ENCODE measurements at regions not wholly inside any gene's neighbourhood (a gene's known extent, or its start where the extent isn't known, plus 50 kb on each side); places are given as distances from the start of the nearest gene placed in this dataset.
"Not testable (repeated sequence)": the region's sequence is repeated elsewhere in the genome, so short reads cannot be mapped to it uniquely, and the experiment has no call there.

DNA sequence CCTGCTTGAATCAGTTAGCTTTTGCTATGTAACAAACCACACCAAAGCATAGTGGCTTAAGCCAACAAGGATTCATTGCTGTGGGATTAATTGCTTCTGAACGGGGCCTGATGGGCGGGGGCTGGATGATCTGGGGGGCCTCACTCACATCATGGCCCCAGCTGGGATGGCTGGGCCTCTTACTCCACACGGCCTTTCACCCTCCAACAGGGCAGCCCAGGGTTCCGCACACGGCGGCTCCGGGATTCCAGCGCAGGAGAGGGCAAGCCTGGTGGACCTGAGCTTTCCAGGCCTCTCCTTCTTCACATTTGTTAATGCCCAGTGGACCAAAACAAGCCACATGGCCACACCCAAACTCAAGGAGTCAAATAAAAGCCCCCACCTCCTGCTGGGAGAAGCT is 86.3 kb upstream of the PHLPP1 start:
- TF ChIP-seq GATA1 (IDR thresholded peaks at IDR 0.05; ENCODE audit: low read depth, low read length) (no peak), POLR2A (IDR thresholded peaks at IDR 0.05; ENCODE audit: low read length) (no peak)
- DNase-seq: no peak

DNA sequence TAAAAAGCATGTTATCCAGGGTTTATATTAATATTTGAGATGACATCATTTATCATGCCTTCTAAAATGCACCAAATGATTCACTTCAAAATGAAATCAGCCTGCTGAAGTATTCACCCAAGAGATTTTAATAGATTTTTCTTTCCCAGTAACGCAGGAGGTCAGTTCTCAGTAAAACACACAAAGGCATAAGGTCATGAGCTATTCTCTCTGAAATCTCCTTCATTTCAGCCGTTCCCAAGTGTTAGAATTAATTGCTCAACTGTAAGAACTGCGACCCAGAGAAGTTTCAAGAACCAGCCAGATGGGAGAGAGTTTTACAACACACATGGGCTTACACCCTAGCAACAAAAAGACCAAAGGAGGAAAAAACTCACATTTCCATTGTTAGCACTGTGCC is 84.2 kb upstream of the PHLPP1 start:
- no peak for TF ChIP-seq POLR2A (IDR thresholded peaks at IDR 0.05; ENCODE audit: low read length)
- no peak for TF ChIP-seq GATA1 (IDR thresholded peaks at IDR 0.05; ENCODE audit: low read depth, low read length)
- DNase-seq: no peak

DNA sequence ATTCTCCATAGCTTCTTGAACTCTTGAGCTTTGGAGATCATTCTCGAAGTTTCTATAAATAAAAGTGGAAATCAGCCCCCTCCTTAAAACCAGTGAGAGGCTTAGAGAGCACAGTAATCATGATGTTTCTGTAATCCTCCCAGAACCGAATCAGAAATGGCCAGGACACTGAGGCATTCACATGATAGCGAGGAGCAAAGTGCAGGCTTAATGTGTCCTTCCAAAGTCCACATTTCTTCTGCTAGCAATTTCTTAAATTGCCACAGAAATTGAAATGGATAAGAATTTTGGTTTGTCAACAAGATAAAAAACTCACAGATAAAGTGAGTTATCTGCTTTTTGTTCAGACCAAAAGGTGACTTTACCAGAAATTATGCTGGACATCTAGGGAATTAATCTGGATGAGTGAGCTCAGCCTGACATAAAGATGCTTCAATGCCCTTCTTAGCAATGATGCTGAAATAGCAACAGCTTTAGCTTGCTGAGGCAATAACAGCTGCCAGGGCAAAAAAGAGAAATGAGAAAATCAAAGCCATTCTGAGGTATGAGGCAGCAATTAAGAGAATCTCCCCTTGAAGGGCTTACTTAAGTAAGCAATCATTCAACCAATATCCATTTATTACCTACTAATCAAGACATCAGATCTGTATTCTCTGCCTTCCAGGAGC is 82.4 kb upstream of the PHLPP1 start:
- no peak for DNase-seq
- TF ChIP-seq GATA1 (IDR thresholded peaks at IDR 0.05; ENCODE audit: low read depth, low read length) (no peak), POLR2A (IDR thresholded peaks at IDR 0.05; ENCODE audit: low read length) (no peak)

DNA sequence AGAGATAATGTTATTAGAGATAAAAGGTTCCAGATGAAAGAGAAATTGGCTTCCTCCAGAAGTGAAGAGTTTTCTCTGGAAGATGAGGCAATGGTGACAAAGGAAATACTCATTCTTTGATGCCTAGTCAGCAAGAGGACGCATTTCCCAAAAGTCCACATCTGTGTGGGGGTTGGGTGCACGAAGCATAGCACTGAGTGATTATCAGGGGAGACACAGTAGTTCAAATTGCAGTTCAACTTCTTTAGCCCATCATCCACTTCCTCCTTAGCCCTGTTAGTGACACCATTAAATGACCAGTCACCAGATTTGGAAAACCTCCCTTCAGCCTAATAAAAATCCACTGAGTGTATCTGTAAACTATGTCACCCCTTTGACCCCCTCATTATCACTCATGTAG is 80.9 kb upstream of the PHLPP1 start:
- TF ChIP-seq GATA1 (IDR thresholded peaks at IDR 0.05; ENCODE audit: low read depth, low read length) (no peak), POLR2A (IDR thresholded peaks at IDR 0.05; ENCODE audit: low read length) (no peak)
- no peak for DNase-seq

DNA sequence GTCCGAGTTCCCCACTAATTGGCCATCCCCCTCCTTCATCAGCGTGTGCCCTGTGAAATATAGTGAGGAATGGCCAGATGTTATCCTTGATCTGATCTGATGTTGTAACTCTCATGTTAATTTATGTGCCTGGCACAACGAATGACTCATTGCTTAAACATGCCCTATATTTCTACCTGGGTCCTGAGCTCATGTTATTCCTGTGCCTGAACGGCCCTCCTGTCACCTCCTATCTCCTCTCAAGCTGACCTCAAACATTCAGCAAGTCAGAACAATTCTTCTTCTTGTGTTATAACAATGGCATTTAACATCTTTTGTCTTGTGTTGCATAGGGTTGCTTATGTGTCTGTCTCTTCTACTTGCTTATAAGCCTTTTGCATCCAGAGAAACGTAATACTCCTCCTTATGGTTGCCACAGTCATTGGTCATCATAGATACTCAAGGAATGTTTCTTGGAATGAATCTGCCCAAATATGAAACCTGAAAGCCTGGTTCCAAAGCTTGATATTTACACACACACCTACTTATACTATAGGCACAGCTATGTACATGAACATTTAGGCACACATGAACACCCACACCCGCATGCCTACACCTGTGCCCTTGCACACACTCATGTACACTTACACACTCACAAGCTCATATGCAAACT is 80.2 kb upstream of the PHLPP1 start:
- no peak for TF ChIP-seq GATA1 (IDR thresholded peaks at IDR 0.05; ENCODE audit: low read depth, low read length)
- TF ChIP-seq POLR2A (IDR thresholded peaks at IDR 0.05; ENCODE audit: low read length): no peak
- no peak for DNase-seq

DNA sequence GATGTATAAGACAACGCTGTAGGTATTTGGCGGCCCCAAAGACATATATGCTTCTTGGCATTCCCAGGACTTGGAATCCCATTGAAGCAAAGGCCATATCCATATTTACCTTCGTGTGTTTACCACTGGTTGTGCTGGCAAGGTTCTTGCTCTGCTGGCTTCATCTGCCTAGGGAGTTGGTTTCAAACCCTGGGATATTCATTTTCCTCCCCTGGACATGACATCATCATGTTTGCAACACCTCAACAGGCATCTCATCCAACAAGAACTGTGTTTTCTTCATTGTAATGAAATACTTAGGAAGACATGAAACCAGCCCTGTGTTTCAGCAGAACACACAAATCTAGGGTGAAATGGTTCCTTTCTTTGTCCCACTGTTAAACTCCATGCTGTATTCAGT is 77.9 kb upstream of the PHLPP1 start:
- no peak for DNase-seq
- TF ChIP-seq POLR2A (IDR thresholded peaks at IDR 0.05; ENCODE audit: low read length): no peak
- no peak for TF ChIP-seq GATA1 (IDR thresholded peaks at IDR 0.05; ENCODE audit: low read depth, low read length)

DNA sequence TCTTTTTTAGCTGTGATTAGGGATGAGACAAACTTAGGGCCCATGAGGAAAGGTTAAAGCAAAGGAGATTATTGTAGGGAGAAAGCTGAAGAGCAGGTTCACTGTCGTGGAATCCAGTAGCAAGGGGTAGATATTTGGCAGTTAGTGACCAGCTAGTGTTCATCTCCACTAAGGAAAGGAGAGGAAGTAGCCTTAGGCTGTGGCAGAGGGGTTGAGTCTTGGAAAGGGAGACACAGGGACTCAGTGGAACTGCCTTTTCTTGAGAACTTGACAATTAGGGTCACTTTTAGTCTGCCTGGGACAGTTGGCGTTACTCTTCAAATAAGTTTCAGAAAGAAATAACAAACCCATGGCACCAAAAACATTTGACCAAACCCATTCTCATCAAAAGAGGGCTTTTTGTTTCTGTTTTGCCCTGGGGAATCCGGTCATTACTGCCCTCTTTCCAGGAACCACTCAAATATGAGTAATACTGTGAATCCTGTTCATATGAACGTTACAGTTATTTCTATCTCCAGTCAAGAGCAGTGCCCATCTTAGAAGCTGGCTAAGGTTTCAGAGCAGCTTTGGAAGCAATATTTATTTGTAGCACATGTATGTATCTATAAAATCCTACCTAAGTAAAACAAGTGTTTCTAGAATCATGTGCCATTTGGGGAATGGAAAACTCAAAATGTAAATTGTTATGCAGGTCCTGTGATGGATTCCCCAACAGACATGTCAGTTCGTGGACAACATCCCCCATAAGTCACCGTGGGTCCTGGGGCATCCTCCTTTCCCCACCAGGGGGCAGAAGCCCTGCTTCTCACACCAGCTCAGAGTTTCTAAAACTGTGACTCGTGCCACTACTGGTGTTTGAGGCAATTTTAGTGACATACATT is 77.3 kb upstream of the PHLPP1 start:
- TF ChIP-seq POLR2A (IDR thresholded peaks at IDR 0.05; ENCODE audit: low read length): no peak
- DNase-seq: peak; percentile 66 to 82

DNA sequence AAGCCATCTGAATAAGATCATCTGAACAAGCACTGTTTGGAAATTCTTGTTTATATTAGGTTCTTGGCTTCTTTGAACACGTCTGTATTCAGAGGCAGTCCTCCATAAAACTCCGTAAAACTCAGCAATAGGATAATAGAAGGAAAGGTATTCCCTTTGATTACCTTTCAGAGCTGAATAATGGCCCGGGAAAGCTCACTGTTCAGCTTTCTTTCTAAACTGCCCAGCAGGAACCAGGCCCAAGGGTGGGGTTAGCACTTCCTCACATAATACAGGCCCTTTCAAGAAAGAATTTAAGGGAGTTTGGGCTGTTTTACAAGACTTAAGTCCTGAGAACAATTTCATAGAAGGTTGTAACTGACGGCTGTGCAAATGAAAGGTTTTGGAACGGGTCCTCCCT is 72.2 kb upstream of the PHLPP1 start:
- DNase-seq: no peak
- TF ChIP-seq POLR2A (IDR thresholded peaks at IDR 0.05; ENCODE audit: low read length) (no peak), GATA1 (IDR thresholded peaks at IDR 0.05; ENCODE audit: low read depth, low read length) (no peak)

DNA sequence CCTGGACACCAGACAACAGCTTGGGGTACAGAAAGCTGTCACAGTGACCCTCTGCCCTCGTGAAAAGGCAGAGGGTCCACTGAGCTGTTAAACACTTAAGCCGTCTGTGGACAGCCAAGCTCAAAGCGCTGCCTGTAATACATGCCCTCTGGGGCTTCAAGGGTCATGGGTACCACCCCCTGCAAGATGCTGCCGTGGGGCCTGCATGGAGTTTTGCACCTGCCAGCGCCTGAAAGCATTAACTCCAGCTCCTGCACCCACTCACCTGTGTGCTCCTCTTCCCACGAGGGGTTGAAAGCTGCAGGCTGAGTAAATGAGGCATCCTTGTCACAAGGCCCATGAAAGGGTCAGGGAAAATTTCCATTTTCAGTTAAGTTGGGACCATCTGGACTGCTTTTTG is 70.6 kb upstream of the PHLPP1 start:
- DNase-seq: no peak
- no peak for TF ChIP-seq POLR2A (IDR thresholded peaks at IDR 0.05; ENCODE audit: low read length)
- TF ChIP-seq GATA1 (IDR thresholded peaks at IDR 0.05; ENCODE audit: low read depth, low read length): no peak

DNA sequence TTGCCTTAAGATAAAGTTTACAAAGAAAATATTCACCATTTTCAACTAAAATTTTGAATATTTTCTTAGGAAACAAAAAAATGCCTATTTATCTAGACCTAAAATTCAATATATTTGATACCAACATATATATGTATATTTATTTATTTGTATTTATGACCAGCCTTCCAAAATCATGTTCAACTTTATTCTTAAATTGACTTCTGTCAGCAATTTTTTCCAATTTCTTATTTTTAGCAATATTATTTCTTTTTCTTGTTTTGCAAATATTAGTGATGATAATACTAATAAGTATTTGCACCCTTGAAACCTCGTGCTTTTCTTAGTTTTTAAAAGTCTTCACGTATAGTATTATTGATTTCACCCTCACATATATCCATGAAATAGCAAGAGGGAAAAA is 68.2 kb upstream of the PHLPP1 start:
- no peak for DNase-seq
- TF ChIP-seq GATA1 (IDR thresholded peaks at IDR 0.05; ENCODE audit: low read depth, low read length) (no peak), POLR2A (IDR thresholded peaks at IDR 0.05; ENCODE audit: low read length) (no peak)

DNA sequence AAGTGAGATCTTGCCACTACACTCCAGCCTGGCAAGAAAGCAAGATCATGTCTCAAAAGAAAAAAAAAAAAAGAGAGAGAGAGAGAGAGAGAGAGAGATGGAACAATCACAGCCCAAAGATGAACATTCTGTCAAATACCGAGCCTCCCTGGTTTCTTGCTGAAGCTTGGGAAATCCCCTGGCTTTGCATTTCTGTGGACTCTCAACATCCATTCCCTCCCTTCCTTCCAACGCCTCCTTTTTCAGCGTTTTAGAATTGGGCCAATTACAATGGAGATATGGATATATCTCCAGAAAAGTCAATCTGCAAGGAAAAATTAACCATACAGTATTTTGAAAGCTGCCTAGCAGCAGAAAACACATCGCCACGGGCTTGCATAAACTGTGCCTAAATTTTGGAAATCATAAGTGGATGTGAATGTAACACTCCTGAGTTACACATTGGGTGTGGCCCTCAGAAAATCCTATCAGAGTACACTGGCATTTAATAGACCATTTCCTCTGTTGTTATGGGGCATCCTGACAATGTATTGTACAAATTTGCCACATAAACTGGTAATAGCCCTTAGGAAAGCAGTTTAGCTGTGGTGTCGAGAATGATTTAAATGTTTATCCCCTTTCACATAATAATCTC is 67.2 kb upstream of the PHLPP1 start:
- no peak for TF ChIP-seq GATA1 (IDR thresholded peaks at IDR 0.05; ENCODE audit: low read depth, low read length)
- no peak for TF ChIP-seq POLR2A (IDR thresholded peaks at IDR 0.05; ENCODE audit: low read length)
- DNase-seq: no peak

DNA sequence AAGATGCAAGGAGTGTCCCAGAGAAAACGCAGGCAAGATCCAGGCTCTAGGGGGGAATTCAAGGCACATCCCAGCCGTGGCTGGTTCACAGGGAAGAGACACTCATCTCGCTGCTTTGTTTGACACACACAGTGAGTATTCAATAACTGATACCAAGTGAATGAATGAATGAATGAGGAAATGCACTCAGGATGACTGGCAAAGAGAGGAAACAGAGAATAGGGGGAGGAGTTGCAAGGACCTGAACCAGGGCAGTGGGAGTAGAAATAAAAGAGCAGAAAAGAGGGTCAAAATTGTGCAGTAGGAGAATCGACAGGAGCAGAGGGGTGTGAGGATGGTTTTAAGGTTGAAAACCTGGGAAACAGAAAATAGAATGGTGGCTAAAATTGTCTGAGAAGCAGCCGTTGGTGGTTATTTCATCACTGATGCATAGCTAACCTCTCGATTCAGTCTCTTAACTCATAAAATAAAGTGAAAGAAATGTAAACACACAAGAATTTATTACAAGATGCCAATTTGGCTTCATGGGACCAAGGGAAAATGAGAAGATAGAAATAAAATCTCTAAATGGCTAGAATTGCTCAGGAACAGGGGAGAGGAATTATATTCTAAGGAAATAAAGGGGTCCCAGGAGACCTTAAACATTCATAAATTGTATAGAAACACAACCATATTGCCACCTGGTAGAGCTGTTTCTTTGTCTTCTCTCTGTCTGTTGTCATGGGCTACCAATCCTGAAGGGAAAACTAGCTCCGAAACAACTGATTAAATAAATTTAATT is 63.9 kb upstream of the PHLPP1 start:
- DNase-seq: no peak
- TF ChIP-seq GATA1 (IDR thresholded peaks at IDR 0.05; ENCODE audit: low read depth, low read length) (no peak), POLR2A (IDR thresholded peaks at IDR 0.05; ENCODE audit: low read length) (no peak)

DNA sequence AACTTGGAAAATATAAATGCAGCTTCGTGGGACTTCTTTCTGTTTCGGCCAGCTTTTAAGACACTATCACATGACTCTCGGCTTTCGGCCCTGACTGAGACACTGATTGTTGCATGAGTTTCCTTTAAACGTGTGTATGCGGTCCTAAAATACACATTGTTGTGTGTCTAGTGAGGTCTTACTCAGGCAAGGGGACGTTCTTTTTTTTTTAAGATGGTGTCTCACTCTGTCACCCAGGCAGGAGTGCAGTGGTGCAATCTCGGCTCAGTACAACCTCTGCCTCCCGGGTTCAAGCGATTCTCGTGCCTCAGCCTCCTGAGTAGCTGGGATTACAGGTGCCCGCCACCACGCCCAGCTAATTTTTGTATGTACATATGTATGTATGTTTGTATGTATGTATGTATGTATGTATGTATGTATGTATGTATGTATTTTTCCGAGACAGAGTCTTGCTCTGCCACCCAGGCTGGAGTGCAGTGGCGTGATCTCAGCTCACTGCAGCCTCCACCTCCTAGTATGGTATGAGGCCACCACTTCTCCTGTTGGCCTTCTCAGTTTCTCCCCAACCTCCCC is 63.2 kb upstream of the PHLPP1 start:
- DNase-seq: not testable (repeated sequence)

Data from erythroblast (primary cell).